Stomach (tissue), 8 donors: ENCODE measurements at regions not wholly inside any gene's neighbourhood (a gene's known extent, or its start where the extent isn't known, plus 50 kb on each side); places are given as distances from the start of the nearest gene placed in this dataset.

Source experiments
- DNase-seq, 2 donors: peaks; one replicate each; pipeline versions ENCODE4 v3.0.0 to v3.0.0-alpha.2; 2013 to 2019
- H3K27ac ChIP-seq, 5 donors: fragments of 200-600 bp in 4 of 5; sonication (generic) in 4 of 5; one replicate each; pipeline ENCODE4 v1.5.1; 2013 to 2019; ENCODE audit warnings: mild to moderate bottlenecking in 1 of 5, moderate library complexity in 1 of 5
- H3K27me3 ChIP-seq, 3 donors: fragments of 200-600 bp; sonication (generic); one replicate each; pipeline ENCODE4 v1.5.1; 2017 to 2019; ENCODE audit warnings: mixed run types in 1 of 3
- H3K36me3 ChIP-seq, 4 donors: fragments of 200-600 bp; sonication (generic); 1 replicate in 3 of 4; 2 replicates in 1 of 4; pipeline ENCODE4 v1.5.1; 2016 to 2019
- H3K4me1 ChIP-seq, 4 donors: fragments of 200-600 bp; sonication (generic); one replicate each; pipeline ENCODE4 v1.5.1; 2016 to 2019
- H3K4me3 ChIP-seq, 4 donors: fragments of 200-600 bp; sonication (generic) in 3 of 4; one replicate each; pipeline ENCODE4 v1.5.1; 2016 to 2019; ENCODE audit warnings: mild to moderate bottlenecking in 1 of 4
- H3K9me3 ChIP-seq, 4 donors: fragments of 200-600 bp; sonication (generic); one replicate each; pipeline ENCODE4 v1.5.1; 2016 to 2019
- EP300 ChIP-seq: sonication (generic); formaldehyde crosslinking; IDR thresholded peaks from one replicate; pipeline ENCODE4 v1.6.1; 2017; ENCODE audit warnings: antibody characterized with exemption
- POLR2A ChIP-seq, 4 donors: fragments of 450-650 bp; IDR thresholded peaks; one replicate each; pipeline ENCODE4 v1.6.1; 2016; ENCODE audit warnings: antibody characterized with exemption in 4 of 4, control low read depth in 2 of 4, mild to moderate bottlenecking in 1 of 4, moderate library complexity in 1 of 4
- POLR2AphosphoS5 ChIP-seq, 3 donors: sonication (generic); formaldehyde crosslinking; IDR thresholded peaks; one replicate each; pipeline ENCODE4 v1.6.1; 2016; ENCODE audit warnings: antibody characterized with exemption in 3 of 3
- WGBS, 5 donors: extraction: QIAGEN DNeasy Blood & Tissue Kit in 3 of 5; methylation state at CpG; one replicate each; pipeline versions ENCODE4 v1.1.5 to v1.1.7; 2013 to 2018; 5-methylcytosine and 5-hydroxymethylcytosine counted together
- intact Hi-C: fragments of 100-400 bp; cut with DNase I; formaldehyde crosslinking; loops from one replicate; pipeline ENCODE4 v1.15.1; 2023; ENCODE audit warnings: low total_unique reads
- TF ChIP-seq, protein P1 (sequence below), 7 experiments: fragments of 450-650 bp in 4 of 7; fragments of 200-600 bp in 3 of 7; sonication (generic) in 3 of 7; IDR thresholded peaks; one replicate each; pipeline ENCODE4 v1.5.1; 2016 to 2019; ENCODE audit warnings: antibody characterized with exemption in 7 of 7, control low read depth in 2 of 7, mild to moderate bottlenecking in 1 of 7
- donor health status: healthy with polysubstance abuse.
- donor health status: Bipolar disorder and iron deficiency.
- donor health status: healthy.

DNA sequence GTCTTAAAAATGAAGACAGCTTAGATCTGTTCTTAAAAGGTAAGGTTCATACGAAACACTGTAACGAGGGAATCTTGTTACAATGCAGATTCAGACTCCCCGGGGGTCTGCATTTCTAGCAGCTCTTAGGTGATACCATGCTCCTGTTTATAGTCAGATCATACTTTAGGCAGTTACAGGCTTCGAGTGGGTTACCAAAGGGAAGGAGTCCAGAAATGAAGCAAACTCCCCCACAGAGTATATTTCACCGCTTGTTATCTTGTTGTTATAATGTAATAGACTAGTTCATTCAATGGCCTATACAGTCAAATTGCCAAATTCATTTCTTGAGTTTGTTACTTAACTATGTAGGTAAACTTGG lies 601.1 kb downstream of the USP25 start:
- Histone ChIP-seq H3K27me3 (no peaks in the 10 kb centered on the region), H3K9me3 (no peaks in the 10 kb centered on the region), H3K4me1 (no peaks in the 10 kb centered on the region), H3K27ac (peak overlapping the region in 1 of 5 donors; percentile 7), H3K4me3 (no peak overlapping the region), H3K36me3 (no peaks in the 10 kb centered on the region)
- TF ChIP-seq, protein P1, sequence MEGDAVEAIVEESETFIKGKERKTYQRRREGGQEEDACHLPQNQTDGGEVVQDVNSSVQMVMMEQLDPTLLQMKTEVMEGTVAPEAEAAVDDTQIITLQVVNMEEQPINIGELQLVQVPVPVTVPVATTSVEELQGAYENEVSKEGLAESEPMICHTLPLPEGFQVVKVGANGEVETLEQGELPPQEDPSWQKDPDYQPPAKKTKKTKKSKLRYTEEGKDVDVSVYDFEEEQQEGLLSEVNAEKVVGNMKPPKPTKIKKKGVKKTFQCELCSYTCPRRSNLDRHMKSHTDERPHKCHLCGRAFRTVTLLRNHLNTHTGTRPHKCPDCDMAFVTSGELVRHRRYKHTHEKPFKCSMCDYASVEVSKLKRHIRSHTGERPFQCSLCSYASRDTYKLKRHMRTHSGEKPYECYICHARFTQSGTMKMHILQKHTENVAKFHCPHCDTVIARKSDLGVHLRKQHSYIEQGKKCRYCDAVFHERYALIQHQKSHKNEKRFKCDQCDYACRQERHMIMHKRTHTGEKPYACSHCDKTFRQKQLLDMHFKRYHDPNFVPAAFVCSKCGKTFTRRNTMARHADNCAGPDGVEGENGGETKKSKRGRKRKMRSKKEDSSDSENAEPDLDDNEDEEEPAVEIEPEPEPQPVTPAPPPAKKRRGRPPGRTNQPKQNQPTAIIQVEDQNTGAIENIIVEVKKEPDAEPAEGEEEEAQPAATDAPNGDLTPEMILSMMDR (IDR thresholded peaks at IDR 0.05): no peak
- TF ChIP-seq POLR2A (IDR thresholded peaks at IDR 0.05): no peak
- intact Hi-C loops: loop anchor here (5.0 kb wide), 1 partner anchor 249 kb away; no protein-coding TSS in a partner anchor
- DNase-seq: no peak
- 70 to 80% (median 74%) methylated on average over 5 of the region's 5 CpGs for WGBS, 5 donors

- 94 to 98% (median 97%) methylated on average over 2 of the region's 2 CpGs for WGBS, 5 donors
- Histone ChIP-seq H3K4me3 (no peak overlapping the region), H3K27me3 (no peaks in the 10 kb centered on the region), H3K4me1 (no peaks in the 10 kb centered on the region), H3K9me3 (no peaks in the 10 kb centered on the region), H3K36me3 (no peaks in the 10 kb centered on the region), H3K27ac (no peak overlapping the region)
- intact Hi-C loops: no loop called here
- no peak for DNase-seq
- TF ChIP-seq POLR2AphosphoS5 (IDR thresholded peaks at IDR 0.05) (no peak), EP300 (no peak), POLR2A (IDR thresholded peaks at IDR 0.05) (no peak)
- TF ChIP-seq, protein P1 (IDR thresholded peaks at IDR 0.05): no peak
Measured at GRCh38 chr21:16337266-16337665, 607.5 kb downstream of the USP25 start.

DNA sequence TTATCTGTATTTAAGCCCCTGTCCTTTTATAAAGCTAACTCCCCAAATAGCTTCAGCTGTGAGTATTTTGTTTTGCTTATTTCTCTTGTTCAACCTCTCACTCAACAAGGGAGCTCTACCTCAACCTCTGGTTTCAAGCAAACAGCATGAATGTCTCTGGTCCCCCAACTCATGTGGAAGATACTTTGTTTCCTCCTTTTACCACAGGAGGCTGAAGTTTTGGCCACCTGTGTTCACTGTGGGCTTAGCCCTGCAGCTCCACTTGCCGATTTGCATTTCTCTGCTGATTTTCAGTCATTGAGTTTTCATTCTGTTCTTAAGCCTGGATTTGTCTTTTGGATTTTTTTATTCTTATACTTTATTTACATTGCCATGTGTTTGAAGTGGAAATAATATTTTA lies 613.1 kb downstream of the USP25 start:
- Histone ChIP-seq H3K4me1 (no peaks in the 10 kb centered on the region), H3K4me3 (no peak overlapping the region), H3K27me3 (no peaks in the 10 kb centered on the region), H3K9me3 (no peaks in the 10 kb centered on the region), H3K36me3 (no peaks in the 10 kb centered on the region), H3K27ac (no peak overlapping the region)
- intact Hi-C loops: no loop called here
- TF ChIP-seq EP300 (no peak), POLR2AphosphoS5 (IDR thresholded peaks at IDR 0.05) (no peak), POLR2A (IDR thresholded peaks at IDR 0.05) (no peak)
- TF ChIP-seq, protein P1 (IDR thresholded peaks at IDR 0.05): no peak
- 90 to 94% (median 92%) methylated on average over 1 of the region's 1 CpG for WGBS, 5 donors
- no peak for DNase-seq

DNA sequence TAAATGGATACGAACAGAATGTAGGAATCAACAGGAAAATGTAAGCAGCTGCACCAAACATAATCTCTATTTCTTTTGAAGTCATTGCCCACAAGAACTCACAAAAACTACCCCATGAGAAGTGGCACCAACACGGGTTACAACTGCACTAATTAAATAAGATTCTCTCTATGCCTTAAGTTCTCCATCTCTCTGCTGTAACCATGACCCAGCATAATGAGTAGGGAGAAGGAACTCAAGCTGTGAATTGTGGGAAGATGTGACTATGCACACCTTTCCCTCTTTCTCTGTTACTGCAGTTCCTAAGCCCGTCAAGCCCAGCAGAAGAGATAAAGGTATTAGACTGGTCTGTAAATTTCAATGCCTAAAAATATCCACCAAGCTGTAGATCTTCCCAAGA lies 614.0 kb downstream of the USP25 start:
- Histone ChIP-seq H3K4me3 (no peak overlapping the region), H3K36me3 (no peaks in the 10 kb centered on the region), H3K27ac (no peak overlapping the region), H3K27me3 (no peaks in the 10 kb centered on the region), H3K4me1 (no peaks in the 10 kb centered on the region), H3K9me3 (no peaks in the 10 kb centered on the region)
- WGBS, 5 donors: 78 to 85% (median 81%) methylated on average over 3 of the region's 3 CpGs
- intact Hi-C loops: no loop called here
- TF ChIP-seq POLR2AphosphoS5 (IDR thresholded peaks at IDR 0.05): no peak
- no peak for TF ChIP-seq EP300
- TF ChIP-seq POLR2A (IDR thresholded peaks at IDR 0.05): no peak
- TF ChIP-seq, protein P1 (IDR thresholded peaks at IDR 0.05): no peak
- no peak for DNase-seq
